K562 (cell line): ENCODE measurements at regions not wholly inside any gene's neighbourhood (a gene's known extent, or its start where the extent isn't known, plus 50 kb on each side); places are given as distances from the start of the nearest gene placed in this dataset.

Experiments used
- E2F5 ChIP-seq: sonication (generic); formaldehyde crosslinking; IDR thresholded peaks from 2 replicates; pipeline ENCODE4 v1.8.0; 2022; ENCODE audit warnings: mild to moderate bottlenecking, missing genetic modification reagents
- FOXP4 ChIP-seq: sonication (generic); formaldehyde crosslinking; IDR thresholded peaks from 2 replicates; pipeline ENCODE4 v1.8.0; 2022; ENCODE audit warnings: mild to moderate bottlenecking, missing genetic modification reagents, borderline replicate concordance
- HSF4 ChIP-seq: fragments of 250-450 bp; sonication (Bioruptor Pico); IDR thresholded peaks from 2 replicates; pipeline ENCODE4 v2.1.2; 2022; ENCODE audit warnings: mild to moderate bottlenecking, moderate library complexity, borderline replicate concordance
- PRDM10 ChIP-seq: fragments of 450-650 bp; IDR thresholded peaks from 2 replicates; pipeline ENCODE4 v1.6.1; 2018; ENCODE audit not compliant: partially characterized antibody
- SFPQ ChIP-seq: fragments of 200-400 bp; formaldehyde crosslinking; IDR thresholded peaks from 2 replicates; pipeline ENCODE4 v1.6.1; 2017; ENCODE audit warnings: mild to moderate bottlenecking, low read depth, low read length, moderate library complexity
- SMAD4 ChIP-seq: fragments of 250-450 bp; sonication (Bioruptor Pico); conservative IDR thresholded peaks from 2 replicates; pipeline ENCODE4 v1.8.0; 2021; ENCODE audit warnings: inconsistent platforms, mild to moderate bottlenecking, moderate library complexity
- SREBF1 ChIP-seq: fragments of 150-350 bp; IDR thresholded peaks from 2 replicates; pipeline ENCODE4 v1.6.1; 2014; ENCODE audit warnings: antibody characterized with exemption, low read depth, low read length, borderline replicate concordance
- SRF ChIP-seq, 2 experiments: fragments of 250-450, 450-650 bp in 1 of 2; sonication (Bioruptor Pico) in 1 of 2; sonication (generic) in 1 of 2; formaldehyde crosslinking; IDR thresholded peaks; 2 replicates each; pipeline versions ENCODE4 v1.5.0 to v1.5.1; 2020 to 2022; ENCODE audit warnings: mild to moderate bottlenecking in 1 of 2, missing genetic modification reagents in 1 of 2

GRCh38 chr5:133704411-133704810 is 92.1 kb upstream of the FSTL4 start (continued):
- TF ChIP-seq E2F5 (CRISPR knock-in tag) (no peak), SREBF1 (no peak), HSF4 (CRISPR knock-in tag) (no peak), SRF (CRISPR knock-in tag; IDR thresholded peaks at IDR 0.05) (no peak), SMAD4 (CRISPR knock-in tag) (no peak), FOXP4 (no peak), SFPQ (no peak), PRDM10 (no peak)
